MM.1S (cell line): ENCODE measurements at regions not wholly inside any gene's neighbourhood (a gene's known extent, or its start where the extent isn't known, plus 50 kb on each side); places are given as distances from the start of the nearest gene placed in this dataset.

Experiments
- CTCF ChIP-seq: fragments of 300-600 bp; sonication (generic); IDR thresholded peaks from 2 replicates; pipeline ENCODE4 v1.5.1; 2016; ENCODE audit warnings: antibody characterized with exemption, low read length, mixed read lengths
- EZH2 ChIP-seq: fragments of 300-600 bp; sonication (generic); optimal IDR thresholded peaks from 2 replicates; pipeline ENCODE3; 2017; ENCODE audit warnings: low read depth, mild to moderate bottlenecking, antibody characterized with exemption, low read length, mixed read lengths
- EZH2phosphoT487 ChIP-seq: fragments of 300-600 bp; sonication (generic); IDR thresholded peaks from 2 replicates; pipeline ENCODE4 v1.6.1; 2018; ENCODE audit warnings: antibody characterized with exemption, low read length

- TF ChIP-seq CTCF (no peak), EZH2 (no peak), EZH2phosphoT487 (no peak)
Measured at GRCh38 chr3:148004331-148004730, 595.2 kb downstream of the ZIC1 start.
